NCI-H2196 (cell line): ENCODE measurements at regions not wholly inside any gene's neighbourhood (a gene's known extent, or its start where the extent isn't known, plus 50 kb on each side); places are given as distances from the start of the nearest gene placed in this dataset.
"Not testable (repeated sequence)": the region's sequence is repeated elsewhere in the genome, so short reads cannot be mapped to it uniquely, and the experiment has no call there.

ENCODE experiments used
- DNase-seq: peaks from one replicate; lab custom pipeline; 2025; ENCODE audit not compliant: unreplicated experiment; lab: John Stamatoyannopoulos, UW

DNA sequence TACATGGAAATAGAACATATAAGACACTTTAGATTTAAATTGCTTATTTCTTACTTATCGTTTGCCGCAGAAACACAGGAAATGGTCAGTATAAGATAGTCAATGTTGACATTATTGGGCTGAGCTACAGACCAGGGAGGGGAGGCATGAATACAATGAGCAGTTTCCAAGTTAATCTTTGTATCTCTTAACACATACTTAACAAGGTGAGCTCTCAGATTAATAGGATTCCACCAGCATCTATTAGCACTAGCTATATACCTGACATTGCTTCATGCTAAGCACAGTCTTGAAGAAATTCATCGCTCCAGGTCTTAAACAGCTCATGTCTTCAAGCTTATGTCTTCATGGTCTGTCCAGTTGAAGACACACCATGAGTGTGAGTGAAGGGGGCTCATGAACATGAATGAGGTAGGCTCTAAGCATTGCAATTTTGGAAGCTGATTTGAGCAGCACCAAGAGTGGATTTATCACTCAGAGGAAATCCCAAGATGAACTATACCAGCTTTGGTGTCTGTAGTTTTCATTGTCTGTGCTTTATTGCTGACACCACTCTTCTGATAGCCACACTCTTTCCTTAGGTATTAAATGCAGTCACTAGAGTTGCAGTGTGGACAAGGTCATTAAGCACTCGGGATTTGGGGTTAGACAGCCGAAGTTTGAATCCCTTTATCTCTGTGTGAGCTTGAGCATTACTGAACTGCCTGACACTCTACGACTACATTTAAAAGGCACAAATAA is 359.3 kb upstream of the EPHA4 start:
- no peak for DNase-seq

DNA sequence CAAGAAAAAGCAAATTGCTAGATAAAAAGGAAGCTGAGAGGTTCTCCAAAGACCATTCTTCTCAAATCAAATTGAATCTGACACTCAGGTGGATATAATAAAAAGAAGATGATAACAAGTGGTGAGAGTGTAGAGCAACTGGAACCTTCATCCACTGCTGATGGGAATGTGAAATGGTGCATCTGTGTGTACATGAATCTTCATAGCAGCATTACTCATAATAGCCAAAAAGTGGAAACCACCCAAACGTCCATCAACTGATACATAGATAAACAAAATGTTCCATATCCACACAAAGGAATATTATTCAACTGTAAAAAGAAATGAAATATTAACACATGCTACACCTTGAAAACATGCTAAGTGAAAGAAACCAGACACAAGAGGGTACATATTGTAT is 357.2 kb upstream of the EPHA4 start:
- DNase-seq = no peak

DNA sequence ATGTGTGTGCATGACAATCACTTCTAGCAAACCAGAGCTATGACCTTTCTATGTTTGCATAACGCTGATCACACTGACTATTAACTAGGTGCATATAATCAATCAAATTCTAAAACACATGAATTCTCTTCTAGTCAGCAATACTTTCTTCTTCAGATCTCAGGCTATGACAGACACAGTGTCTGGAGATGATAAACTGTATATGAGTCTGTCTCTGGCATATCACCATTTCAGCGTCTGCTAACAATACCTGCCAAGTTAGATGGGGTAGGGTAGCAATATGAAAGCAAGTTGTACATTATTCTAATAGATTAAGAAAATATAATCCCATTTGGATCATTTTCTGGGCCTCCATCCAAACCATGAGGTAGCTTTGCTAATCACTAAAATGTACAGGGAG is 354.2 kb upstream of the EPHA4 start:
- no peak for DNase-seq

DNA sequence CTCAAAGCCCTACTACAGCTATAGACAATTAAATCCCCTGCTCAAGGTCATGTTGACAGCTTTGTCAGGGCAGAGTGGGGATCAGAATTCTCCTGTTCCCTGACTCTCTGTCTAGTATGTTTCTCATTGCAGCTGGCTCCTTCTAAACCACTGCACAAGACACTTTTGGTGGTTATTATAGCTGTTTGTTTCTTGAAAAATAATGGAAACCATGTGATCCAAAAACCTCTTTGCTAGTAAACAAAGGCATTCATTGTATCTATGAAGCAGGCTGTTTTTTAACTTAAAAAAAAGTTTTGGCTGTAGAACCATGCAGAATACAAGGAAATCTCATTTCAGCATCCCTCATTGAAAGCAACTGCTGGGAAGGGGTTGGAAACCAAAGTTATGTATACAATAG is 352.5 kb upstream of the EPHA4 start:
- DNase-seq = no peak

DNA sequence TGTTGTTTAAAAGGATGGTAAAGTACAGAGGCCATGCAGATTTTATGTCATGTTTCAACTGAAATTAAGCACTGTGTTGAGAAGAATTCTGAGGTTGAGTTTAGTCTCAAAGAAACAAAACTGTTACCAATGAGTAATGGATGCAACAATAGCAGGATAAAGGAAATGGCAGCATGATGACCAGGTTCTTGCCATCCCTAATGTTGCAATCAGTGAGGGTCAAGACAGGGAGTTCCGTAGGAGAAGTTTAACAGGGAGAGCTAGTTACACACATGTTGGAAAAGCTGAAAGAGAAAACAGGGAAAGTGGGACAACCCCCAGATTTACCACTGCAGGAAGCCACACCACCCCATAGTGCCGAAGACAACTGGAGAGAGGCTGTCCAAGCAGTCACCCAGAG is 343.8 kb upstream of the EPHA4 start:
- DNase-seq = no peak

DNA sequence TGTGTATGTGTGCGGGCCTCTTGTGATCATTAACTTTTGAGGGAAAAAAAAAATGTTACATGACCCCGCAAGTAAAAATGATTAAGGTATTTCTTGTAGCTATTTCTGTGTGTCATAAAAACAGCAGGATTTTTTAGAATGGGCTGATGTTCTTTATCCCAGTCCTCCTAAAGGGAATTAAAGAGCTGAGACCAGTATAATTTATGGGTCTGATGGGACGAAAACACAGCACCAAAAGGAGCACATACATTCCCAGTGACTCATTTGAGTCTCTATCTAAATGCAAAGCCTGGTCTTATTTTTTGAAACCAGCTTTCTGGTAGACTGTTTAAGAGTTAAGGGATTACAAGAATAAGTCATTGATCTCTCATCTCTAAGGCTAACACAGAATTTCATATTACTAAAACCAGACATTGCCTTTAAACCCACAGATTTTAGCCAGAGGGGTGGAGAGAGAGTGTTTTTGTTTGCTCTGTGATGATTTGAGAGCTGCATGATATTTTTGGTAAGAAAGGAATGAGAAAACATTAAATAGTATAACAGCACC is 342.3 kb upstream of the EPHA4 start:
- no peak for DNase-seq

DNA sequence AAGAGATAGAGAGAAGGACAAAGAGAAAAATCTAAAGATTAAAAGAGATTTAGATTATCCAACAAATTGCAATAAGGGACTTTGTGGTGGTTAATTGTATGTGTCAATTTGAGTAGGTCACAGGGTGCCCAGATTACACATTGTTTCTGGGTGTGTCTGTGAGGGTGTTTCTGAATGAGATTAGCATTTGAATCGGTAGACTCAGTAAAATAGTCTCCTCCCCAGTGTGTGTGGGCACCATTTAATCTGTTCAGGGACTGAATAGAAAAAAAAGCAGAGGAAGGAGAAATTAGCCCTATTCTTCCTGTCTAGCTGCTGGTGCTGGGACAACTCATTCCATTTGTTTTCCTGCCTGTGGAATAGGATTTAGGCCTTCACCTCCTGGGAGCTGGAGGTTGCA is 339.8 kb upstream of the EPHA4 start:
- DNase-seq = no peak

DNA sequence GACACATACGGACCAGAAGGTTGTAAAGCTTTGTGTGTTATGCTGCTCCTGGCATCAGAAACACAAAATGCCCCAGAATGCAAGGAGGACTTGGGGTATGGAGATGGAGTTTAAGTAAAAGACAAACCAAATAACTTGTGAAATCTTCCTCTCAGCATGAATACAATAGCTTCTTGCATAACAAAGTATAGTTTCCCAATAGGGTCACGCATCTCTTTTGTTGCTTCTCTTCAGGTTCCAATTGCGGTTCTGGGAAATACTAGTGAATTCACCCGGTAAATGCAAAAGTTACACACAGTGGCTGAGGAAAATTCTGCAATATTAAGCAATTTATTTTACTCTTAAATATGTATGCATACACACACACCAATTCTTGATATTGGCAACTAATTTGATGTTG is 339.2 kb upstream of the EPHA4 start:
- no peak for DNase-seq

DNA sequence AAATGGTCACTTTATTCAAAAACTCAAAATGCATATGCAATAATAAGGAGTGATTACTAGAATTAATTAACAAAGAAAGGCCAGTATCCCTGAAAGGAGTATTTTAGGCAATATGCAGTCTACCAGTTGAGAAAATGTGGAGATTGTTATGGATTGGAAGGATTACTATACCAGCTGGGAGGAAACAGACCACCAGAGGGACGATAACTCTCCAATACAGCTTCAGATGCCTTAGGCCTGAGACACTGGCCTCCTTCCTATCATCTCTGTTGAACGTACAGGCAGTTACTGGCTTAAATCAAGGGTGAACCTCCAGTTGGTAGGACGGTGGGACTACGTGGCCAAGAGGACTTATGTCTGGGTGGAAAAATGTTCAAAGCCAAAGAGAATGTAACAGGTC is 336.4 kb upstream of the EPHA4 start:
- no peak for DNase-seq

DNA sequence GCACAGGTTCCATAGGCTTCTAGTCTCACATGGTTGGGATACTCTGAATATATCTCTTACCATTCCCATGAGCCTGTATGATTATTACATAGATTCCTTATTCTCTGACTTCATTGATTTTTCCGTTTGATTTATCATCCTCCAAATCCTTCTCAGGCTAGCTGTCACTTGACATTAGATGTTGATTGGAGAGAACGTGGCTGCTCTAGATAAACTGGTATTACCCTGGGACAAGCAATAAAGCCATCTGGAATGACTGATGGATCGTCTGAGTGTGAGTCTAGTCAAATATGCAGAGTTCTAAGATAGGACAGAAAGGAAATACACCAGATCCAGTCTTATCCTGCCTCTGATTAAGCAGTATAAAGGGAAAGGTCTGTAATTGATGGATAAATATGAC is 325.6 kb upstream of the EPHA4 start:
- DNase-seq = no peak

DNA sequence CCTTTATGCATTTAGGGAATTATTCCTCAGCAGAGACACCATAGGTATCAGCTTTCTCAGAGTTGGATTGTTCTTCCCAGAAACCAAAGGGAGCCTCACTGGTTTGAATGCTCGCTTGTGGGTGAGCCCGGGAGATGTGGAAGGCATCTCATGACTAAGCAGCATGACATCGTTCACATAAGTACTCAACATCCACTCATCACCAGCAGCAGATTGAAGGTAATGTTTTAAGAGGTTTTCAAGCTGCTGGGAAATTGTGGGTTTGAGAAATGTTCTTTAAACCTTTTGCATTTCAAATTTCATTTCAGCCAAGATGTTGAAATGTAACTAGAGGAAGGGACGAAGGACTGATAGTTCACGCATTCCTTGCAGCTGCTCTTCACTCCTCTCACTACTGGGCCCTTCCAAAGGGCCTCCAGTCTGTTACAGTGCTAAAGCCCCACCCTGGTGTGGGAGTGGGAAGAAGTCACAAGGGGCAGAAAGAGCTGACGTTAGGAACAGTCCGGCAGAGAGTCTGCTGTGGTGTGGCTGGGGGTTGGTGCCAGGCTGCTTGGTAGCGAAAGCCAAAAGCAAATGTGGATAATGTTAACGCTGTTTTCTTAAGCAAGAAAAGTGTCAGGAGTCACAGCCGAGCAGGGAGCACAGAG is 324.5 kb upstream of the EPHA4 start:
- DNase-seq = no peak

DNA sequence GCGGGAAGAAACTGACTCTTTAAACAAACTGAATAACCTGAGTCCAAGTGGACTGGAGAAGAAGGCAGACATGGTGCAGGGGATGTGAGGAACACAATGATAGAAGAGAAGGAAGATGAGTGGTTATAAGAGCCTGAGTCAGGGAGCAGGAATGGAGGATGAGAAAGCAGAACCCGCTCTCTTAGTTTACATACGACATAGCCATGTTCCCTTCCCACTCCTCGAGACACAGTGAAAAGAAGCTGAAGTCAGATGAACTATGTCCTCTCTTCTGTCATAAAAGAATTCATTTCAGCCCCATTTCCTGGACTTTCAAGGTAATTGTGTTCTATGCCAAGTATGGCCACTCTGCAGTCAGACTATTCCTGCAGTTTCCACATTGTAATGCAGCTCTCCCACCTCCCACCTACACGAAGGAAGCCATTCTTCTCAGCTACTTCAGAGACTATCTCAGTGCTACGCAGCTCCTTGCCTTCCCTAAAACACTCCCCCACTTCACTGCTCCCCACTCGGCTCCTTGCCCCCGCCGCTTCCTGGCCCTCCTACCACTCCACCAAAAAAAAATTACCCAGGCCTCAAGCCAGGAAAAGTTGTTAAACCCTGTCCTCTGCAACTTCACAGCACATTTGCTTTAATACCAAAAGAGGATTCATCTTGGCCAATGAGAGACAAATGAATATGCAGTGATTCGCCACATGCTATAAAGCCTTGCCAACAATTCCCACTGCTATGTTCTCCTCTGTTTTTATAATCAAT is 323.4 kb upstream of the EPHA4 start:
- DNase-seq = no peak

DNA sequence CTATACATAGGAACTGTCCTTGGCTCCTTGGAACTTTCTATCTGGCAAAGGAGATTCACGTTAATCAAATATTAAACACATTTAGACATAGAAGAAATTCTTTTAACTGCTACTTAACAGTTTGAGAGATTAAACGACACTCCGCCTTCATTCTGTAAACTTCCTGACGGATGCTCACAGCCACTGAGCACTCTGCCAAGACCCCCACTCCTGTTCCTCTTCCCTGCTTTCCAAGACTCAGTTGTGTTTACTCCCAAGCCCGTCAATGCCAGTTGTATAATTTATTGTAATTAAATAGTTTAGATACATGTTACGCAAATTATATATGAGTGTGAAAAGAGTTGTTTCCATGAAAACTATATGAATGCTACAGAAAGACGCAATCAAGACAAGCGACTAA is 321.4 kb upstream of the EPHA4 start:
- no peak for DNase-seq

DNA sequence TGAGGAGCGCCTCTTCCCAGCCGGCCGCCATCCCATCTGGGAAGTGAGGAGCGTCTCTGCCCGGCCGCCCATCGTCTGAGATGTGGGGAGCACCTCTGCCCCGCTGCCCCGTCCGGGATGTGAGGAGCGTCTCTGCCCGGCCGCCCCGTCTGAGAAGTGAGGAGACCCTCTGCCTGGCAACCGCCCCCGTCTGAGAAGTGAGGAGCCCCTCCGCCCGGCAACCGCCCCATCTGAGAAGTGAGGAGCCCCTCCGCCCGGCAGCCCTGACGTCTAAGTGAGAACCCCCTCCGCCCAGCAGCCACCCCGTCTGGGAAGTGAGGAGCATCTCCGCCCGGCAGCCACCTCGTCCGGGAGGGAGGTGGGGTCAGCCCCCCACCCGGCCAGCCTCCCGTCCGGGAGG is 319.9 kb upstream of the EPHA4 start:
- not testable (repeated sequence) for DNase-seq

DNA sequence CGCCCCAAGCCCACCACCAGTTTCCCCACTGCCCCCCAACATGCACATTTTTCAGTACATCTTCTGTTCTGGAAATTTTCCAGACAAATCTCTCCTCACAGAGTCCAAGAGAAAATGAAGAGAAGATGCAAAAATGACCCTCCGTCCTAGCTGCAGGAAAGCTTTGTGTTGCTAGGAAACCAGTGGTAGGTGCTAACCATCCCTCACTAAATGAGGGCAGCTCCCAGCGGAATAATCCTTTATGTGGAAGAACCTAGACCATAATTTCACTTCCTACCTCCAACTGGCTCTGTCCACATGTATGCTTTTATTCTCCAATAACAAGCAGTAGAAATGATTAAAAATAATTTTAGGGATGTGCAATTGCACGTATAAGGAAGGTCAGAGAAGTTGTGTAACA is 311.9 kb upstream of the EPHA4 start:
- no peak for DNase-seq

DNA sequence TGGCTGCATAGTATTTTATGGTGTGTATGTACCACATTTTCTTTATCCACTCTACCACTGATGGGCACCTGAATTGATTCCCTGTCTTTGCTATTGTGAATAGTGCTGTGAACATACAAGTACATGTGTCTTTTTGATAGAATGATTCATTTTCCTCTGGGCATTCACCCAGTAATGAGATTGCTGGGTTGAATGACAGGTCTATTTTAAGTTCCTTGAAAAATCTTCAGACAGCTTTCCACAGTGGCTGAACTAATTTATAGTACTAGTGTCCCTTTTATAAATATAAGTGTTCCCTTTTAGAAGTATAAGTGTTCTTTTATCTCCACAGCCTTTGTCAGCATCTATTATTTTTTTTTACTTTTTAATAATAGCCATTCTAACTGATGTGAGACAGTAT is 303.9 kb upstream of the EPHA4 start:
- no peak for DNase-seq

DNA sequence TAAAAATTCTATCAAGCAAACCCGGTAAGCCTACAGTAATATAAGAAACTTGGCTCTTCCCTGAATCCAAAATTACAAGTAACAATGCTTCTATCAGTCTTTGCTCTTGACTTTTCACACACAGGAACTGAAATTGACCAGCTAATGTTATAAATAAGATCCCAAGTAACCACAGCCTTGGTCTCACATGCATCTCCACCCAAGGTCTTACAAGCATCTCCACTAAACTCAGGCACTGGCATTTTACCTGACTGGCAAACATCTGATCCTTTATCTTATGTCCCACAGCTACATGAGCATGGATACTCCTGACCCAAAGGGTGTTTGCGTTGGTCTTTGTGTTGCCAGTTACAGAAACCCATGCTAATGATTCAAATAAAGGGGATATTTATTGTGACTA is 302.3 kb upstream of the EPHA4 start:
- no peak for DNase-seq

DNA sequence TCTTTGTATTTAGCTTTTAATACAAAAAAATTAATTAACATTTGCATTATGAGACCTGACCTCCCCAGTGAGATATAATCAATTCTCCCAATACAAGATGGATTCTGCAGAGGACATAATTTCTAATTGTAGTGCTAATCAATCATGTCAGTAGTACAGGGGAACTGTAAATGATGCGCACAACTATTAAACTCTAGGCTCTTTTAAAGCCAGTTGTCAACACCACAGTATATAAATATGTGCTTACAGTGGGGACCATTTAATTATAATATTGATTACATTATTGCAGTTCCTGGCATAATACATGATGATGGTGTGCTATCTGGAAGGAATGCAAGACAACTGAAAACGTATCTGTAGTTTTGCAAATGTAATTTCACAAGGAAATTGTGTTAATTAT is 285.6 kb upstream of the EPHA4 start:
- no peak for DNase-seq

DNA sequence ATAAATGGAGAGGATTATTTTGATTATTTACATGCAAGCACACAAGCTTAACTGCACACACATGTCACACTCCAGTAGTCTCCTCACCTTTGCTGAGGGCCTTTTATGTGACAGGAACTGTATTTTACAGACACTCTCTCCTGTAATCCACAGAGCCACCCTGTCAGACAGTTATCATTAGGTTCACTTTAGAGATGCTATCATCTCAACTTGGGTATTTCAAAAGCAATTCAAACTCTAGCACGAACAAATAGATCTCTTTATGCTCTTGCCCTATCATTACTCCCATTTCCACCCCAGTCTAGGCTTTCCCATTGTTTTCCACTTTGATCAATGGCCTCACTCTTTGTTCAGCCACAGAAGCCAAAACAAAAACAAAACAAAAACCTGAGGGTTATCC is 281.2 kb upstream of the EPHA4 start:
- DNase-seq = no peak

DNA sequence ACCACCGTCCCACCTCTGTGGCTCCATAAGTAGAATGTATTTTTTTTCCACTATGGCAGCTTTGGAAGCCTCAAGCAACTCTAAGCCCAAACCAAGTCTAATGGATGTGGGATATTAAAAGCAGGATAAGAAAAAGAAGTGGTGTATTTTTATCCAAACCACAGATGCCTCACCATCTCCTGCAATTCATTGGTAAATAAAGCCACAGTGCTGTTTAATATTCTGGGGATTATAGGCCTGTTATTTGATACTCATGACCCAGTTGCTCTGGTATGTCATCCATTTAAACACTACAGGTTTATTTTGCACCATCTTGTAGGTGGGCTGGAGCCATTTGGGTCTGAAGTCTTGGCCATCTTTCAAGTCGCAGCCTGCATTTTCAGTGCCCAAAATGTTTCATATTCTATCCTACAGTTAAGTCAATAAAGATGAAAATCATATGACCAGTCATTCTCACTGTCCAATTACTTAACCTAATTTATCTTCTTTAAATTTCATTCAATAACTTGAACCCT is 279.5 kb upstream of the EPHA4 start:
- DNase-seq = no peak

DNA sequence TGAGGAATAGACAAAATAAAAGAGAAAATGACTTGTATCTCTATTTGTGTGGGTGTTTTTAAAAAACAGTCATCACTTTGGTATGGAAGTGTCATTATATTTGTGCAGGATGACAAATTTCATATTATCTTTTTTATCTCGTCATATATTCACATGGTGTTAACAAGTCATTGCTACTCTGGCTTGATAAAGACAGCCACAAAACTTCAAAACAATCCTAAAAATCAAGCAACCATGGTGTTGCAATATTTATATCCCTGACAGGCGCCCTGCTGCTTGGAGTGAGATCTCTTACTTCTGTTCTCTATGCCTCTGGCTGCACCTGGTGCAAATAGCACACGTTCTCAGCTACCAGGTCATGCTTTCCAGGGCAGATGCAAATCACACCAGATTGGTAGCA is 278.0 kb upstream of the EPHA4 start:
- no peak for DNase-seq

DNA sequence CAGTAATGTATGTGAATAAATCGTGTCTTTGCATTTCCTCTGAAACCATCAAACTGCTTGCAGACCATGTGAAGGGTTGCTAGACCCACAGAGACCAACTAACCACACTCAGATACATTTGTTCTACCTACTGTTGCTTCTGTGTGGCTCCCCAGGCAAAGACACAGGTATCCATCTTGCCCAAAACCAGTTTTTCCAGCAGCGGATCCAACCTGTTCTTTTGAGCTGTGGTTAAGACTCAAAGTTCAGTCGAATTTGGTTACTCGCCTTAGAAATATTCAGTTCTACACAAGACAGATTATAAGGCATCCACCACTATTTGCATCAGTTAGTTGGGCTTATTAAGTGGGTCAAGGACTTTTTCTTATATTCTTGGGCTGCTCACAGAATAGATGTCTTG is 276.2 kb upstream of the EPHA4 start:
- DNase-seq = no peak
